ENCODE measurements at regions not wholly inside any gene's neighbourhood (a gene's known extent, or its start where the extent isn't known, plus 50 kb on each side); places are given as distances from the start of the nearest gene placed in this dataset.

DNA sequence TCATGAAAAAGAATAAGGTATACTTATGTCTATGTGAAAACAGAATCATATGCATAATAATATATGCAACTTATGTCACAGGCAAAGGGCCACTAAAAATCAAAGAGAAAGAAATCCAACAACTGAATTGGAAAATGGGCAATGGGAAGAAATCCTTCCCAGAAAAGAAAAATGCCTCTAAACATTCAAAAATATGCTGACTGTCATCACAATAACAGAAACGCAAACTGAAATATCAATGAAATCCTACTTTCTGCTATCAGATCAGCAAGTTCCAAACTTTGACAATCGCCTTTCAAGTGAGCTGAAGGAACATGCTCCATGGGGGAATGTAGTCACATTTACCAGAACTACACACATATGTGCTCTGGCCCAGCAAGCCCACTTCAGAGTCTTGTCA is 99.4 kb upstream of the KLF13 start:
- Histone ChIP-seq H3K36me3 (ENCODE audit: control insufficient read depth in 2 of 4, insufficient read depth in 4 of 4, low read length in 3 of 4) (no peaks in the 10 kb centered on the region), H3K79me2 (ENCODE audit: control insufficient read depth in 1 of 2, insufficient read depth in 2 of 2, low read length in 2 of 2) (no peaks in the 10 kb centered on the region), H4K91ac (replicated peaks; ENCODE audit: insufficient read length, low read length) (no peak overlapping the region), H2BK120ac (replicated peaks; ENCODE audit: low read depth, low read length) (no peak overlapping the region), H3K56ac (replicated peaks; ENCODE audit: insufficient read length, low read depth, low read length) (no peak overlapping the region), H2BK12ac (ENCODE audit: low read depth, low read length) (no peak overlapping the region), H2AFZ (ENCODE audit: low read length) (no peak overlapping the region), H3K4me2 (ENCODE audit: insufficient read depth in 1 of 2, low read depth in 2 of 2, low read length in 2 of 2) (no peak overlapping the region), H3K79me1 (ENCODE audit: low read depth, low read length) (no peaks in the 10 kb centered on the region), H4K5ac (ENCODE audit: insufficient read length, low read depth, low read length) (no peak overlapping the region), H3K4me1 (replicated peaks in 1 of 4; ENCODE audit: control insufficient read depth in 3 of 4, insufficient read depth in 4 of 4, low read length in 3 of 4) (peaks cover 6 to 19% (median 11%) of the 10 kb centered on the region in 4 experiments; a peak in 6 of 7 replicates), H2BK5ac (ENCODE audit: low read depth, low read length) (no peak overlapping the region), H4K8ac (ENCODE audit: extremely low read depth, insufficient read depth, low read length) (no peak overlapping the region), H3K23ac (ENCODE audit: insufficient read length) (no peak overlapping the region), H3K4me3 (ENCODE audit: extremely low read depth in 1 of 4, insufficient read depth in 2 of 4, low read depth in 3 of 4, low read length in 4 of 4) (no peak overlapping the region), H3K23me2 (ENCODE audit: low read depth, low read length) (no peaks in the 10 kb centered on the region), H3K18ac (ENCODE audit: extremely low read depth, low read length) (no peak overlapping the region), H2AK5ac (ENCODE audit: low read depth, low read length) (no peak overlapping the region), H3K27me3 (replicated peaks in 1 of 4; ENCODE audit: control insufficient read depth in 3 of 4, extremely low read depth in 1 of 4, insufficient read depth in 3 of 4, low read length in 3 of 4) (no peaks in the 10 kb centered on the region), H2BK15ac (ENCODE audit: low read length) (no peak overlapping the region), H3K27ac (ENCODE audit: low read depth, low read length) (no peak overlapping the region), H4K20me1 (replicated peaks in 1 of 2; ENCODE audit: control insufficient read depth in 1 of 2, insufficient read depth in 2 of 2, low read length in 2 of 2) (no peaks in the 10 kb centered on the region), H3K9ac (replicated peaks in 1 of 4; ENCODE audit: extremely low read depth in 1 of 4, low read depth in 3 of 4, low read length in 3 of 4) (no peak overlapping the region), H3K9me3 (ENCODE audit: insufficient read depth in 2 of 2, low read depth in 1 of 2, low read length in 1 of 2) (no peaks in the 10 kb centered on the region), H3K14ac (ENCODE audit: insufficient read length) (no peak overlapping the region), H2BK20ac (ENCODE audit: low read length) (no peak overlapping the region), H3K4ac (replicated peaks; ENCODE audit: insufficient read length, low read depth, low read length) (no peak overlapping the region)
- CTCF ChIA-PET (ENCODE audit: partially characterized antibody) = interaction anchor here (0.6 kb wide), 1 partner anchor 79 kb away, joined by 3 read pairs; no protein-coding TSS in a partner anchor
- POLR2A ChIA-PET (ENCODE audit: partially characterized antibody) = no interaction called here
- WGBS, 2 experiments (ENCODE audit: extremely low coverage in 1 of 2, insufficient coverage in 1 of 2, insufficient read length in 1 of 2, insufficient replicate concordance in 2 of 2, low coverage in 1 of 2, low lambda C conversion rate in 2 of 2, missing lambda C conversion rate in 1 of 2) = 91% methylated on average over 2 of the region's 2 CpGs; no CpG with 5 or more reads in 1 of the 2 experiments
- DNase-seq (ENCODE audit: low read depth in 1 of 2, low spot score in 2 of 2) (no peak), FAIRE-seq (no peak)
- TF ChIP-seq ZNF274 (IDR thresholded peaks at IDR 0.05; ENCODE audit: borderline replicate concordance, extremely low read depth, low read length) (no peak), HDAC6 (IDR thresholded peaks at IDR 0.05; ENCODE audit: low read depth, low read length) (no peak), NRF1 (IDR thresholded peaks at IDR 0.05; ENCODE audit: low read depth, low read length) (no peak), POU5F1 (IDR thresholded peaks at IDR 0.05; ENCODE audit: low read depth, low read length) (no peak), JUN (IDR thresholded peaks at IDR 0.05; ENCODE audit: low read depth, low read length) (no peak), CBX8 (IDR thresholded peaks at IDR 0.05; ENCODE audit: borderline replicate concordance, low read depth, low read length) (no peak), CEBPB (IDR thresholded peaks at IDR 0.05; ENCODE audit: low read depth, low read length) (no peak), SP4 (IDR thresholded peaks at IDR 0.05; ENCODE audit: low read length) (no peak), FOSL1 (IDR thresholded peaks at IDR 0.05; ENCODE audit: insufficient read depth, low read depth, low read length) (no peak), TAF1 (IDR thresholded peaks at IDR 0.05; ENCODE audit: low read depth, low read length) (no peak), RBBP5 (IDR thresholded peaks at IDR 0.05; ENCODE audit: borderline replicate concordance, low read depth, low read length) (no peak), GABPA (IDR thresholded peaks at IDR 0.05; ENCODE audit: borderline replicate concordance, insufficient read depth, low read length) (no peak), SIX5 (IDR thresholded peaks at IDR 0.05; ENCODE audit: low read depth, low read length) (no peak), E2F6 (IDR thresholded peaks at IDR 0.05) (no peak), SP2 (IDR thresholded peaks at IDR 0.05; ENCODE audit: low read length) (no peak), POLR2A (IDR thresholded peaks at IDR 0.05; ENCODE audit: control extremely low read depth in 1 of 2, low read depth in 2 of 2, low read length in 2 of 2) (no peak)
